ENCODE measurements at regions not wholly inside any gene's neighbourhood (a gene's known extent, or its start where the extent isn't known, plus 50 kb on each side); places are given as distances from the start of the nearest gene placed in this dataset.
"Not testable (repeated sequence)": the region's sequence is repeated elsewhere in the genome, so short reads cannot be mapped to it uniquely, and the experiment has no call there.

- Histone ChIP-seq H3K4me1 (peaks cover 0 to 12% (median 3%) of the 10 kb centered on the region in 4 donors), H3K36me3 (no peaks in the 10 kb centered on the region), H3K4me3 (no peak overlapping the region), H3K27me3 (no peaks in the 10 kb centered on the region), H3K9me3 (peaks cover 0 to 5% (median 4%) of the 10 kb centered on the region in 4 donors), H3K27ac (no peak overlapping the region)
- no peak for TF ChIP-seq EP300 (IDR thresholded peaks at IDR 0.05)
- no peak for TF ChIP-seq POLR2AphosphoS5 (IDR thresholded peaks at IDR 0.05)
- TF ChIP-seq POLR2A (IDR thresholded peaks at IDR 0.05): no peak
- no peak for TF ChIP-seq CTCF (IDR thresholded peaks at IDR 0.05)
- no peak for DNase-seq
- 75 to 86% methylated on average over 1 of the region's 1 CpG for WGBS, 2 donors
- intact Hi-C loops (cut with DNase I): no loop called here
Measured at GRCh38 chr7:84923348-84923747, 263.5 kb downstream of the SEMA3D start.

GRCh38 chr7:84921154-84921553 is 265.7 kb downstream of the SEMA3D start:
- H3K4me3 ChIP-seq: no peak overlapping the region
- peaks cover 0 to 12% (median 3%) of the 10 kb centered on the region in 4 donors for H3K4me1 ChIP-seq
- H3K9me3 ChIP-seq: peaks cover 0 to 5% (median 4%) of the 10 kb centered on the region in 4 donors
- intact Hi-C loops (cut with DNase I): no loop called here
- WGBS, 2 donors: 83 to 86% methylated on average over 2 of the region's 2 CpGs
- H3K27ac ChIP-seq: no peak overlapping the region
- TF ChIP-seq POLR2AphosphoS5 (IDR thresholded peaks at IDR 0.05) (no peak), EP300 (IDR thresholded peaks at IDR 0.05) (no peak), CTCF (IDR thresholded peaks at IDR 0.05) (no peak), POLR2A (IDR thresholded peaks at IDR 0.05) (no peak)
- no peaks in the 10 kb centered on the region for H3K27me3 ChIP-seq
- no peaks in the 10 kb centered on the region for H3K36me3 ChIP-seq
- DNase-seq: no peak

- peaks cover 0 to 10% (median 5%) of the 10 kb centered on the region in 4 donors for H3K4me1 ChIP-seq
- intact Hi-C loops (cut with DNase I); H3K9me3 ChIP-seq; H3K27ac ChIP-seq; H3K27me3 ChIP-seq; H3K36me3 ChIP-seq; DNase-seq; H3K4me3 ChIP-seq: not testable (repeated sequence)
- WGBS, 2 donors: 89 to 94% methylated on average over 8 of the region's 8 CpGs
Measured at GRCh38 chr7:84916973-84917372, 269.9 kb downstream of the SEMA3D start.

GRCh38 chr7:84916161-84916560 is 270.7 kb downstream of the SEMA3D start:
- Histone ChIP-seq H3K4me3 (no peak overlapping the region), H3K9me3 (peaks cover 0 to 5% (median 4%) of the 10 kb centered on the region in 4 donors), H3K4me1 (peaks cover 0 to 9% (median 4%) of the 10 kb centered on the region in 4 donors), H3K27me3 (no peaks in the 10 kb centered on the region), H3K27ac (no peak overlapping the region), H3K36me3 (no peaks in the 10 kb centered on the region)
- WGBS, 2 donors: 39 to 75% methylated on average over 3 of the region's 3 CpGs
- no peak for DNase-seq
- intact Hi-C loops (cut with DNase I): no loop called here
- TF ChIP-seq POLR2AphosphoS5 (IDR thresholded peaks at IDR 0.05) (no peak), EP300 (IDR thresholded peaks at IDR 0.05) (no peak), POLR2A (IDR thresholded peaks at IDR 0.05) (no peak), CTCF (IDR thresholded peaks at IDR 0.05) (no peak)

- TF ChIP-seq POLR2A (IDR thresholded peaks at IDR 0.05) (no peak), EP300 (IDR thresholded peaks at IDR 0.05) (no peak), CTCF (IDR thresholded peaks at IDR 0.05) (no peak), POLR2AphosphoS5 (IDR thresholded peaks at IDR 0.05) (no peak)
- H3K4me1 ChIP-seq: peaks cover 0 to 9% (median 4%) of the 10 kb centered on the region in 4 donors
- H3K36me3 ChIP-seq: no peaks in the 10 kb centered on the region
- no peak overlapping the region for H3K4me3 ChIP-seq
- H3K27ac ChIP-seq: no peak overlapping the region
- H3K9me3 ChIP-seq: peaks cover 0 to 4% (median 0%) of the 10 kb centered on the region in 4 donors
- no peak for DNase-seq
- H3K27me3 ChIP-seq: no peaks in the 10 kb centered on the region
- intact Hi-C loops (cut with DNase I): no loop called here
- WGBS, 2 donors: 18 to 62% methylated on average over 1 of the region's 1 CpG
Measured at GRCh38 chr7:84914598-84914997, 272.3 kb downstream of the SEMA3D start.
